Posterior vena cava (tissue), 2 donors: ENCODE measurements at regions not wholly inside any gene's neighbourhood (a gene's known extent, or its start where the extent isn't known, plus 50 kb on each side); places are given as distances from the start of the nearest gene placed in this dataset.
"Not testable (repeated sequence)": the region's sequence is repeated elsewhere in the genome, so short reads cannot be mapped to it uniquely, and the experiment has no call there.

Source experiments
- DNase-seq: peaks from one replicate; pipeline ENCODE4 v3.0.0-alpha.2; 2020; ENCODE audit warnings: low spot score
- intact Hi-C, 2 donors: fragments of 100-400 bp; cut with DNase I; formaldehyde crosslinking; loops; one replicate each; pipeline versions ENCODE4 v1.14.1 to v1.14.2; 2022 to 2023
- donor health status: DM: yes; HTN: yes; CAD: no.
- donor health status: DM: yes; HTN: yes; CAD: no.

DNA sequence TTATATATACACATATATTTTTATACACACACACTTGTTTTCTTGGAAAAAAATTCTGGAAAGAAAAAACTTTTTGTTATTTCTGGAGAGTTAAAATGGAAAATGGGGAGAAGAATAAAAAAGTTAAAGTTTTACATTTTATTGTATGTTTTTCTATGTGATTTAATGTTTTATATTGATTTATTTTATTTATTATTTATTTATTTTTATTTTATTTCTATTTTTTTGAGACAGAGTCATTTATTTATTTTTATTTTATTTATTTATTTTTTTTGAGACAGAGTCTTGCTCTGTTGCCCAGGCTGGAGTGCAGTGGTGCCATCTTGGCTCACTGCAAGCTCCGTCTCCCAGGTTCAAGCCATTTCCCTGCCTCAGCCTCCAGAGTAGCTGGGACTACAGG is 307.0 kb upstream of the FAM98A start:
- DNase-seq, intact Hi-C loops: not testable (repeated sequence)

DNA sequence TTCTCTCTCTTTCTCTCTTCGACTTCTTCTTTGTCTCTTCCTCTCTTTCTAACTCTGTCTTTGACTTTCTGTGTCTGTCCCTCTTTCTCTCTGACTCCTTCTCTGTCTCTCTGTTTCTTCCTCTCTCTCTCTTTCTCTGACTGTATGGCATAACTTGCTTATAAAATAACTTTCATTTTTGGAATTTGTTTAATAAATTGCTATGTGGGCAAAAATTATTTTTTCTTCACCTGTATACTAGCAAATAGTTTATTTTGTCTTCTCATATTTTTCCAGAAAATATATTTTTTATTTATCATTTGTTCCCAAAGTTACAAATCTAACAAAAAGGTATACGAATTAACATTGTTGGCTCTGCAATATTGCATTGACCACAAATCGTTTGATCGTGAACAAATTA is 305.7 kb upstream of the FAM98A start:
- DNase-seq = no peak
- intact Hi-C loops = no loop called here

DNA sequence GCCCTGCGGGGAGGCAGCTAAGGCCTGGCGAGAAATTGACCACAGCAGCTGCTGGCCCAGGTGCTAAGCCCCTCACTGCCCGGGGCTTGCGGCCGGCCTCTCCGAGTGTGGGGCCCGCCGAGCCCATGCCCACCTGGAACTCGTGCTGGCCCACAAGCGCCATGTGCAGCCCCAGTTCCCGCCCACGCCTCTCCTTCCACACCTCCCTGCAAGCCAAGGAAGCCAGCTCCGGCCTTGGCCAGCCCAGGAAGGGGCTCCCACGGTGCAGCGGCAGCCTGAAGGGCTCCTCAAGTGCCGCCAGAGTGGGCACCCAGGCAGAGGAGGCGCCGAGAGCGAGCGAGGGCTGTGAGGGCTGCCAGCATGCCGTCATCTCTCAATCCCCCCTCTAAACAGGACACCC is 304.6 kb upstream of the FAM98A start:
- DNase-seq = no peak
- intact Hi-C loops = no loop called here

DNA sequence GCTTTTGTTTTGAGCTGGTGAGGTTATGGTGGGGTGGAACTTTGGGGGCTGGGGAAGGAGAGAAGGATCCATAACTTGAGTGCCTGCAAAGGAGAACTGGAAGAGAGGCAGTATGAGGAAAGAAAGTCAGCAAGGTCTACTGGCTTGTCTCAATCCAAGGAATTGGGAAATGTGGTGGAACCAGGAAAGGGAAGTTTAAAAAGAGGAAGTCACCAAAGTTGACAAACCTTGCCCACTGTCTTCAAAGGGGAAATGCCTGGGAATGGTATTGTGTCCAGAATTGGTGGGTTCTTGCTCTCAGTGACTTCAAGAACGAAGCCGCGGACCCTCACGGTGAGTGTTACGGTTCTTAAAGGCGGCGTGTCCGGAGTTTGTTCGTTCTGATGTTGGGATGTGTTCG is 304.1 kb upstream of the FAM98A start:
- intact Hi-C loops = no loop called here
- DNase-seq = no peak

DNA sequence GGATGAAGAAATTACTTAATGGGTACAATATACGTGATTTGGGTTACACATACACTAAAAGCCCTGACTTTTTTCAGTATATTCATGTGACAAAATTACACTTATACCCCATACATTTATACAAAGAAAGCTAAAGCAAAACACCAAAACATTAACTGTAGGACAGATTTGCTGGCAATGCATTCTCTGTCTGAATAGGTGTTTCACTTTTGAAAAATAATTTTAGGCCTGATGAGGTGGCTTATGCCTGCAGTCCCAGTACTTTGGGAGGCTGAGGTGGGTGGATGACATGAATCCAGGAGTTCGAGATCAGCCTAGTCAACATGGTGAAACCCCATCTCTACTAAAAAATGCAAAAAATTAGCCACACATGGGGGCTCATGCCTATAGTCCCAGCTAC is 301.5 kb upstream of the FAM98A start:
- intact Hi-C loops = no loop called here
- no peak for DNase-seq

DNA sequence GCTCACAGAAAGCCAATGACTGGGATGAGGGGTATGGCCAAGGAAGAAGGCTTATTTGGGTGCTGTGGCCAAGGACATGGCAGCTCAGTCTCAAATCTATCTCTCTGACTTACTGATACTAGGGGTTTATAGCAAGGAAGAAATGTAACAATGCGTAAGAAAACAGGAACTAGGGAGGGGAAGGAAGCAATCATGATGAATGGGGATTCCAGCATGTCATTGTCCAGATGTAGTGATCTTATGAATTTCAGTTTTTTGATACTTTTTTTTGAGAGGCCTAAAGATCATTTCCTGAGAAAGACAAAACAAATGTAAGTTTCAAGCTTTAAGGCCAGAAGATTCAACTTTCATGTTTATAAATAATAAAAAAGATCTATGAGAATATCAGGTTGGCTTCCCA is 298.6 kb upstream of the FAM98A start:
- no peak for DNase-seq
- intact Hi-C loops = no loop called here

DNA sequence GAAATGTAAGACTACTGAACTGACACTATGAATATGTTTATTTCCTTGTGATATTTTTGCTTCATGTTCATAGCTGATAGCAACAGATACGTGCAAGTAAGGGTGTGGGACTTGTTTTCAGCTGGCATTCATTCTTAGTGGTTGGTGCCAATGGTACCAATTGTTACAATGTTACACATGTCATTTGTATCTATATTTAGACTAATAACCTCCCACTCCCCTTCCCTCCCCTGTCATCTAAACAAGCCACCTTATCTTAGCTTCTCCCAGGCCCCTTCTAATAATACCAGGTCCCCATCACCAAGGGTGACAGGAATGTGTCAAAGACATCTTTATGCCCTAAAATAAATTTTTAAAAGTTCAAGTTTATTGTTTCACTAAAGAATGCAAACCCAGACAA is 294.7 kb upstream of the FAM98A start:
- intact Hi-C loops = no loop called here
- no peak for DNase-seq

DNA sequence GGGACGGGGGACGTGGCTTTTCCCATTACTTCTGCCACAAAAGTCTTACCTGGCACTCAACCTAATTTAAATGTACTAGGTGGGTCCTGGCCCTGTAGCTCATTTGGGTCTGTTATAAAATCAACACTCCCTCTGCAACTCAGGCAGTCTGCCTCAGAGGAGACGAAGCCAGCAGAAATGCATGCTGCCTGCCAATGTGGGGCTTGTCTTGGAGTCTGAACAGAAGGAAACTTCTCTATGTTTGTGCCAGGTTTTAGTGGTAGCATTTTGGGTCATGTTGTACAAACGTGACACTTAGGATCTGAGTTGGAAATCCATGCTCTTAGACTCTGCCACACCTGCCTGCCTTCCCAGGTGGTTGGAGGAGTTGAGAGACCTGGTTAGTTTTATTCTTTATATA is 292.5 kb upstream of the FAM98A start:
- DNase-seq = no peak
- intact Hi-C loops = no loop called here

DNA sequence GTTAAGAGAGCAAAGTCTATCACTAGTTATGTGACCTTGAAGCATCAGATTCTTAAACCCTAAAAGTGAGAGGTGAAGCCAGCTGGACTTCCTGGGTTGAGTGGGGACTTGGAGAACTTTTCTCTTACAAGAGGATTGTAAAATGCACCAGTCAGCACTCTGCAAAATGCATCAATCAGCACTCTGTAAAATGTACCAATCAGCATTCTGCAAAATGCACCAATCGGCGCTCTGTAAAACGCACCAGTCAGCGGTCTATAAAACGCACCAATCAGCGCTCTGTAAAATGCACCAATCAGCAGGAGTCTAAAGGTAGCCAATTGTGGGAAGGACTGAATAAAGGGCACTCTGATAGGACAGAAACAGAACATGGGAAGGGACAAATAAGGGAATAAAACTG is 291.6 kb upstream of the FAM98A start:
- no peak for DNase-seq
- intact Hi-C loops = no loop called here

DNA sequence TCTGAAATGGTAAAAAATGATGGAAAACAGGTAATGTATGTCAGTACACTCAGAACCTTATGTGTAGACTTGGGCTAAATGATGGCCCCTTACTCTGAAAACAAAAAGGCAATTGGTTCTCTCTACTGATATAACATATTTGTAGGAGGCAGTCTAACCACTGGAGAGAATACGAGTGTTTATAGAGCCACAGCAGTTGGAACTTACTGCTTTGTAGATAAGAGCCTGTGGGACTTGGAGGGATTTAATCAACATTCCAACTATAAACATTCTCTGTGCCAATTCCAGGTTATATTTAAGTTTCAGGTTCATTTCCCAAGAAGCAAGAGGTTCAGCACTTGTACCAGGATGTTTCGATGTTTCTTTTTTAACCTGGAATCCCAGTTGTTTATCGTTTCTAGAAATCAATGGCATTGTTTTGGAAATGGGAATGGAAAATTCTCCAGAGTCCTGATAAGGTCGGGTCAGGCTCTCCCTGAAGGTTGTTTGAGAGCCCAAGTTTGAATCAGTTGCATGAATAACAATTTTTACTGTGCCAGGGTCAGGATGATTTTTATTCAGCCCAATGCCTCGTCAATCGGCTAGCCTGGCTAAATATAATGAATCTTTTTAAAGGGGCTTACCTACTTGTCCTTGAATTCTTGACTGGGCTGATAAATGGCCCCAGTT is 278.4 kb upstream of the FAM98A start:
- intact Hi-C loops = no loop called here
- no peak for DNase-seq

DNA sequence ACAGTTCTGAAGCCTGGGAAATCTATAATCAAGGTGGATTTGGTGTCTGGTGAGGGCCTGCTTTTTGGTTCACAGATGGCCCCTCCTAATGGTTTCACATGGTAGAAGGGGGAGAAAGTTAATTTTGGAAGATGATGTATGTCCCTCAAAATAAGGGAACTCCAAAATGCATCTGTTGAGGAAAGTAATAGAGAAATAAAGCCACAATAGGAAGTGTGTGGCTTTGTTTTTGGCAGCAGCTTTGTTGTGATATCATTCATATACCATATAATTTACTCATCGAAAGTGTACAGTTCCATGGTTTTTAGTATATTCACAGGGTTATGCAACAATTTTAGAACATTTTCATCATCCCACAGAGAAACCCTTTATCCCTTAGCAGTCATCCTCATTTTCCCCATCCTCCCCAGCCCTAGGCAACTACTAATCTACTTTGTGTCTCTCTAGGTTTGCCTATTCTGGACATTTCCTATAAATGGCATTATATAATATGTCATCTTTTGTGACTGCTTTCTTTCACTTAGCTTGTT is 274.0 kb upstream of the FAM98A start:
- no peak for DNase-seq
- intact Hi-C loops = no loop called here

DNA sequence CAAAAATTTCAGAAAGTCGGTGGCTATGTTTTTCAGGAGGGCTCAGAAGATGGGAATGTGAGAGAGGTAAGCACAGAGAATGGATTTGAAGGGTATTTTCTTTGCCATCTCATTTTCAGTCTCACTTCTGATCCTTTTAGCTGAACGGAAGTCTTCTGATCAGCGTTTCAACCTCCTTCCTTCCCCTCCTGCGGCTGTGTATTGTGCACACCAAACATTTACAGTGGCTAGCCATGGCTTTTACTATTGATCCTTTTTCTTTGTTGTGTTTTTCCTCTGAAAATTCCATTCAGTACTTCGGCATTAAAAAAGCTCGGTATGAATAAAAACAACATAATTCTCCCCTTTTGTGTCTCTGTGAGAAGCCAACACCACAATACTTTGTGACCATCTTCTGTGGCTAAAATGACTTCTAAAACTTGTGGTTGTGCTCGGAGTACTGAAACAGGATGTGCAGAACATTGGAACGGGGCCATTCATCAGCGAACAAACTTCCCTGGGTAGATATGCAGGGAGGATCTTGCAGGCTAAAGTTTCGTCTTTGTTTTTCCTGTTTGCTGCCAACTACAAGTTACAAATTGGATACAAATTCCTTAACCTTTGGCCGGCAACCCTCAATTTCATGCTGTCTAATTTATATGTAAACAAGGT is 260.8 kb upstream of the FAM98A start:
- DNase-seq = no peak
- intact Hi-C loops = no loop called here

DNA sequence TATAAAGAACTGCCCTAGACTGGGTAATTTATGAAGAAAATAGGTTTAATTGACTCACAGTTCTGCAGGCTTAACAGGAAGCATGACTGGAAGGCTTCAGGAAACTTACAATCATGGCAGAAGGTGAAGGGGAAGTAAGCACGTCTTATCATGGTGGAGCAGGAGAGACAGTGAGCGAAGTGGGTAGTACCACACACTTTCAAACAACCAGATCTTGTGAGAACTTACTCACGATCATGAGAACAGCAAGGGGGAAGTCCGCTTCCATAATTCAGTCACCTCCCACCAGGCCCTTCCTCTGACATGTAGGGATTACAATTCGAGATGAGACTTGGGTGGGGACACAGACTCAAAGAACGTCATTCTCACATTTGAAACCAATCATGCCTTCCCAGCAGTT is 260.1 kb upstream of the FAM98A start:
- no peak for DNase-seq
- intact Hi-C loops = no loop called here

DNA sequence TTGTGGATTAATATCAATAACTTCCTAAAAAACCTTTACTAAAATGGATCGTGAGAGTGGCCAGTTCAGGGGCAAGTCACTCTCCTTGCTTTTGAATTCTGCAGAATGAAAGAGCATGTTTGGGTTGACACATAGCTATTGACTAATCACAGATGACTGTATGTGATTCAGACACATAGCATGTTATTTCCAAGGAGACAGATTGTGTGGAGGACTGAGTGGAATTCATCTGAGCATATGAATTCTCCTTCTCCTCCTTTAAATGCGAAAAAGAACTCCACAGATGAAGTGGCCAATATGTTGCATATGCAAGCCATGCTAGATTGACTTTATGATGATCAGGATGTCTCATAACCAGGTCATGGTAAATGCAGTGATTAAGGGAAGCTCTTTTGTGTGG is 249.4 kb upstream of the FAM98A start:
- no peak for DNase-seq
- intact Hi-C loops = no loop called here

DNA sequence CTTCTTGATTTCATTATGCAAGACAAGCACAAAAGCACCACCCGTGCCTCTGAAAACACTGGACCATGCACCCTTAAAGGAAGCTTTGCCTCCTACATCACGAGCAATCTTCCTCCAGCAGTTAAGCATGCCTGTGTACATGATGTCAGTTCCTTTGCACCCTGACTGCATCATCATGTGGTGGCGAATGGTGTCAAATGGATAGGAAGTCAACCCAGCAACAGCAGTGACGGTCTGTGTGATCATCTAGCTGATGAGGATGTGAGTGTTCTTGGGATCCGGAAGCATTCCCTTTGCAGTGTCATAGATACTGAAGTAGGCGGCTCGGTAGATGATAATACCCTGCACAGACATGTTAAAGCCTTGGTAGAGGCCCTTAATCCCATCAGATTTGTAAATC is 240.7 kb upstream of the FAM98A start:
- DNase-seq = no peak
- intact Hi-C loops = no loop called here

DNA sequence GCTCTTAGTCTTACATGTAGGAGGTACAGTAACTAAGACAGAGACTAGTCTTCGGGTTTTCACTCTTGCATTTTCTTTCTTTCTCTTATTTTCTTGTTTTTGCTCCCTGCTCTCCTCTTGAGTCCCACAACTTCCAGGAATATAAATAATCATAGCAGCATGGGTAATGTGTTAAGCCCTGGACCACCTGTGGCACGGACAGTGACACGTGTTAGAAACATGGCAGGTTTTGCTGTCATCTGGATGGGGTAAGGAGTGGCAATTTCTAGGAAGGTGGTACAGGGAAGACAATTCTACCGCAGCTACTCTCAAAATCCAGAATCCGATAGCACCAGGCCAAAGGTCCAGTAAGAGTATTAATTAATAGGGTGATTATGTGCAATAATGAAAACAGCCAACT is 237.5 kb upstream of the FAM98A start:
- intact Hi-C loops = no loop called here

DNA sequence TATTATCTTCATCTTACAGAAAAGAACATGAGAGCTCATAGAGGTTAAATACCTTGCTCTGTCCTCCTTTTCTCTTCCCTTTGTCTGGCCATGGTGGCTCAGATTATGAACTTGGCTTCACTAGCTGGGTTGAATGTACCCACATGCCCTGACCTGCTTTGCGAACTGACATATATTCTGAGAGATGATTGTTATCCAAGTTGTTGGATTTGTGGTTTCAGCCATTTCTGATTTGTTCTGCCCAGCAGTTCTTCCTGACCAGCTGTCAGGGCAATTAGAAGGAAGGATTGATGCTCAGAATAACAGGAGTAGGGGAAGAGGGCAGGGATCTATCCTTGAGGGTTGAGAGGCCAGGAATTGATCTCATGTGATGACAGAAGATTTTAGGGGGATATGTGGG is 236.8 kb upstream of the FAM98A start:
- intact Hi-C loops = no loop called here
- DNase-seq = no peak

More for the DNA sequence above, 237.5 kb upstream of the FAM98A start:
- DNase-seq = no peak

DNA sequence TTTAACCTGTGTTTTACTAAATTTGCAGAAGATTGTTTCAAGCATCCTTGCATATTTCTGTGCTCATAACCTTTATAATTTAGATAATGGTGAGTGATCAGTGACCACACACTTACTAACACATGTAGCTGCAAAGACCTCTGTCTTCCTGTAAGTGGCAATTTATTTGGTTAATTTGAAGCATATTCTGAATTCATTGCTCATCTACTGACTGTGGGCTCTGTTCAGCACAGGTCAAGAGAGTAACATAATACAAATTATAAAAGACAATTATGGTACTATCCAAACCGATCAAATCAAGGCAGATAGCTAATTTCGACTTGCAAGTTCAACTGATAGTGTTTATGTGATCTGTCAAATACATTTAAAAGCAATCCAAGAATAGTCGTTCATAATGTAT is 223.9 kb upstream of the FAM98A start:
- DNase-seq = no peak
- intact Hi-C loops = no loop called here

DNA sequence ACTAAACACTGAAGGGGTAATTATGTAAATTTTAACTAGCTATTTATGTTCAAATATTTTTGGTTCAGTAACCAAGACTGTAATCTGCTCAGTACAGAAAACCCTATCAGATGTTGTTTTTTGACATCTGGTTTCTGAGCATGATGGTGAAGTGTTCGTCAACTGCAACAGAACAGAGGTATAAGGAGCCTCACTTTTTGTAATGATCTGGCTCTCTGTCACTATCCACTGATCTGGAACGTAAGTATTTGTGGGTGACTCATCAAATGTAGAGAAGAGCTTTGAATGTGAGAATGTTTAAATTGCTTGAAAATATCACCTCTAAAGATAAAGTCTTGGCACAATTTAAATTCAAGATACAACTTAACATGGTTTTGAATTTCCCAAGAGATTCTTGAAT is 213.6 kb upstream of the FAM98A start:
- no peak for DNase-seq
- intact Hi-C loops = no loop called here

DNA sequence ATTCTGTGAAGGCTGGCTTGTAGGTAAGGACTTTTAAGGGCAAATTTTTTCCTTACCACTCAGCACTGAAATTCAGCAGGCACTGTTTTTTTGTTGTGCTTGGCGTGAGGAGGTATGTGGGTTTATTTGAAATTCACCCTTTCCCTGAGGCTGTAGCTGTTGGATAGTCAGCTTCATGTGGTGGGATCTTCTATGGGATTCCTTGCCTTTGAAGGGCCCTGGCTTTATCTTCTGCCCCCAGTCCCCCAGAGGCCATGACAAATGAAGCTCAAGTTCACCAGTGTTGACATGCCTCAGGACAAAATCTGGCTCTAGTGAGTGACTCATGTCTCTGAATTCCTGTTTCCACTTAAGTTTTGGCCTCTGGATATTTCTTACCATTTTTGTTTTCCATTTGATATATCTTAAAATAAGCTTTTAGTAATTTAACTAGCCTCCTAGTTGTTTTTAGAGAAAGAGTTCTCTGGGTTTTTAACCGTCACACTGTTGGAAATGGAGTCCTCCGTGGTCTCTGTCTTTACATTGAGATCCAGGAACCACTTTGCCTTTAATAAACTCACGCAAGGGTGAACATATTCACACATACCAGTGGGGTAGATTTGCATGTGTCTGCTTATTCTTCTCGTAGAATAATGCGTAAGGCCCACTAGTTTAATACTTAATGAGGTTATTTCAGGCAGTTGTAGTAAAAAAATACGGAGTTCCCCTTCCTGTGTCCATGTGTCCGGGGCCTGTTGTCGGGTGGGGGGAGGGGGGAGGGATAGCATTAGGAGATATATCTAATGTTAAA is 211.1 kb upstream of the FAM98A start:
- intact Hi-C loops = no loop called here

DNA sequence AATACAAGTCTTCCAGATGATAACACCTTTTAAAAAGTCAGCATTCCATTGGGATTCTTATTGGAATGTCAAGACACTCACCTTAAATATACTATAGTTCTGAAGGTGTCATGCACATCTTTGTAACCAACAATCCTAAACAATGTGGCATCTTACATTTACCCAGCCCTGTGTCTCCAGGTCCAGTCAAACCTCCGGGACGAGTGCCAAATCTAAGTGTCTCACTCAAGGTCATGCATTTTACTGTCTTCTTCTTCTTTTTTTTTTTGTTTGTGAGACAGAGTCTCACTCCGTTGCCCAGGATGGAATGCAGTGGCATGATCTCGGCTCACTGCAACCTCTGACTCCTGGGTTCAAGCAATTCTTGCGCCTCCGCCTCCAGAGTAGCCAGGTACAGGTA is 206.9 kb upstream of the FAM98A start:
- no peak for DNase-seq
- intact Hi-C loops = no loop called here

More for the DNA sequence above, 211.1 kb upstream of the FAM98A start:
- DNase-seq = no peak
